ENCODE measurements at regions not wholly inside any gene's neighbourhood (a gene's known extent, or its start where the extent isn't known, plus 50 kb on each side); places are given as distances from the start of the nearest gene placed in this dataset.

DNA sequence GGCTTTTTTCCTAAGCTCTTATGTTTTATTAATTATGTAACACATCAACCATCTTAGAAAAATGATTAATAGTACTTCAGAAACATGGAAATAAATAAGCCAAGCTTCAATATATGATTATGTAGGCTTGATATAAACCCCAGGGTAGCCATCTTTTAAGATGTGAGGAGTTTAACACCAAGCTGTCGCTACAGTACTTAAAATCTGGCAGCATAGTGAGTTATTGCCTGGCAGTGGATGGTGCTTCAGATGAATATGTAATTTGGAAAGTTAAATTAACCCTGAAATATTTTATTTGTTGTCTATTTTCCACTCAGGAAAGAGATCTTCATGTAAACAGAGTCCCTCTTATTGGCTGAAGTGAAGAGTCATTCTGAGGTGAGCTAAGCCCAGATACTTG lies 339.0 kb upstream of the ZFP64 start:
- TF ChIP-seq CTCF (conservative IDR thresholded peaks at IDR 0.05; ENCODE audit: low read length) (no peak), EZH2phosphoT487 (IDR thresholded peaks at IDR 0.05; ENCODE audit: borderline replicate concordance, low read depth, low read length) (no peak)
